SK-N-SH (cell line): ENCODE measurements at regions not wholly inside any gene's neighbourhood (a gene's known extent, or its start where the extent isn't known, plus 50 kb on each side); places are given as distances from the start of the nearest gene placed in this dataset.

Experiments used
- CTCF ChIA-PET: fragments of 300-600, 350-600 bp; formaldehyde crosslinking; extraction: SDS; loops from one replicate; lab custom pipeline; 2021; lab: Yijun Ruan, JAX
- POLR2A ChIA-PET: fragments of 350-600 bp; sonication (Branson Sonifier 250); formaldehyde crosslinking; extraction: SDS; loops from one replicate; lab custom pipeline; 2020; ENCODE audit warnings: antibody characterized with exemption, inconsistent platforms; lab: Yijun Ruan, JAX
- DNase-seq: peaks from one replicate; pipeline ENCODE4 v3.0.0; 2012
- H2AFZ ChIP-seq: fragments of 200-600 bp; sonication (generic); 2 replicates; pipeline ENCODE4 v1.8.1; 2016; ENCODE audit warnings: antibody characterized with exemption, mild to moderate bottlenecking, low read depth
- H3F3A ChIP-seq: fragments of 200-600 bp; sonication (generic); replicated peaks from 2 replicates; pipeline ENCODE3; 2016; ENCODE audit warnings: antibody characterized with exemption, mild to moderate bottlenecking; ENCODE audit not compliant: insufficient read depth
- H3K27ac ChIP-seq, 2 experiments: fragments of 200-500 bp in 1 of 2; fragments of 200-600 bp in 1 of 2; sonication (Bioruptor generic) in 1 of 2; sonication (generic), shearing (Covaris generic) in 1 of 2; 2 replicates each; pipeline versions ENCODE4 v1.5.1 to v1.6.1; 2014 to 2016; ENCODE audit warnings: low read depth in 2 of 2, inconsistent platforms in 1 of 2, low read length in 1 of 2, mild to moderate bottlenecking in 1 of 2, mixed read lengths in 1 of 2
- H3K27me3 ChIP-seq: fragments of 200-600 bp; sonication (generic), shearing (Covaris generic); 2 replicates; pipeline ENCODE4 v1.6.1; 2016; ENCODE audit warnings: mixed run types; ENCODE audit not compliant: insufficient read depth
- H3K36me3 ChIP-seq, 2 experiments: fragments of 200-500 bp in 1 of 2; fragments of 200-600 bp in 1 of 2; sonication (Bioruptor generic) in 1 of 2; sonication (generic) in 1 of 2; replicated peaks in 1 of 2; 2 replicates each; pipeline versions ENCODE3 to v1.5.1; 2014 to 2016; ENCODE audit warnings: low read length in 1 of 2, mild to moderate bottlenecking in 1 of 2; ENCODE audit not compliant: insufficient read depth in 2 of 2, control insufficient read depth in 1 of 2
- H3K4me1 ChIP-seq, 2 experiments: fragments of 200-500 bp in 1 of 2; fragments of 200-600 bp in 1 of 2; sonication (Bioruptor generic) in 1 of 2; sonication (generic), shearing (Covaris generic) in 1 of 2; 2 replicates each; pipeline versions ENCODE4 v1.5.1 to v1.6.1; 2014 to 2016; ENCODE audit warnings: low read depth in 1 of 2, low read length in 1 of 2, mixed run types in 1 of 2; ENCODE audit not compliant: insufficient read depth in 2 of 2, control insufficient read depth in 1 of 2
- H3K4me2 ChIP-seq: fragments of 200-600 bp; sonication (generic), shearing (Covaris generic); 2 replicates; pipeline ENCODE4 v1.6.1; 2017; ENCODE audit warnings: mixed run types
- H3K4me3 ChIP-seq, 2 experiments: fragments of 200-500 bp in 1 of 2; fragments of 200-600 bp in 1 of 2; sonication (Bioruptor generic) in 1 of 2; sonication (generic), shearing (Covaris generic) in 1 of 2; 2 replicates each; pipeline versions ENCODE4 v1.5.1 to v1.8.1; 2014 to 2016; ENCODE audit warnings: low read depth in 2 of 2, inconsistent platforms in 1 of 2, low read length in 1 of 2, mild to moderate bottlenecking in 1 of 2, mixed read lengths in 1 of 2, moderate library complexity in 1 of 2
- H3K79me2 ChIP-seq: fragments of 200-600 bp; sonication (generic); 2 replicates; pipeline ENCODE4 v1.8.1; 2017; ENCODE audit warnings: mild to moderate bottlenecking; ENCODE audit not compliant: insufficient read depth
- H3K9ac ChIP-seq: fragments of 200-600 bp; sonication (generic); 2 replicates; pipeline ENCODE4 v1.6.1; 2017; ENCODE audit warnings: mixed run types
- H3K9me2 ChIP-seq: fragments of 200-600 bp; sonication (generic); 2 replicates; pipeline ENCODE4 v1.6.1; 2017; ENCODE audit warnings: mixed run types
- H3K9me3 ChIP-seq: fragments of 200-600 bp; sonication (generic); 2 replicates; pipeline ENCODE4 v1.6.1; 2017; ENCODE audit warnings: mixed run types, mild to moderate bottlenecking, moderate library complexity
- H4K20me1 ChIP-seq: fragments of 200-600 bp; sonication (generic); 2 replicates; pipeline ENCODE4 v1.6.1; 2017; ENCODE audit warnings: mild to moderate bottlenecking, mixed run types; ENCODE audit not compliant: insufficient read depth
- ELF1 ChIP-seq: IDR thresholded peaks from 2 replicates; pipeline ENCODE4 v1.4.0; 2012
- EP300 ChIP-seq, 2 experiments: IDR thresholded peaks; 2 replicates each; pipeline versions ENCODE4 v1.4.0 to v1.6.1; 2012; ENCODE audit warnings: borderline replicate concordance in 1 of 2, low read depth in 1 of 2, low read length in 1 of 2
- FOSL2 ChIP-seq: IDR thresholded peaks from 2 replicates; pipeline ENCODE4 v1.4.0; 2012; ENCODE audit warnings: low read depth, mild to moderate bottlenecking, moderate library complexity, borderline replicate concordance
- FOXM1 ChIP-seq: IDR thresholded peaks from 2 replicates; pipeline ENCODE4 v1.4.0; 2012; ENCODE audit warnings: low read depth, mild to moderate bottlenecking
- JUND ChIP-seq: IDR thresholded peaks from 2 replicates; pipeline ENCODE4 v1.4.0; 2012
- MEF2A ChIP-seq: IDR thresholded peaks from 2 replicates; pipeline ENCODE4 v1.4.0; 2012; ENCODE audit warnings: low read depth, borderline replicate concordance
- MXI1 ChIP-seq: IDR thresholded peaks from 2 replicates; pipeline ENCODE4 v1.6.1; 2012; ENCODE audit warnings: mild to moderate bottlenecking, low read depth, low read length, improper control_type of control experiment
- RCOR1 ChIP-seq: fragments of 150-350 bp; IDR thresholded peaks from 2 replicates; pipeline ENCODE4 v1.6.1; 2017; ENCODE audit warnings: antibody characterized with exemption, low read length
- RXRA ChIP-seq: IDR thresholded peaks from 2 replicates; pipeline ENCODE4 v1.4.0; 2012; ENCODE audit warnings: low read depth, mild to moderate bottlenecking, borderline replicate concordance
- SIN3A ChIP-seq: IDR thresholded peaks from 2 replicates; pipeline ENCODE4 v1.6.1; 2012; ENCODE audit warnings: low read depth, mild to moderate bottlenecking, low read length, moderate library complexity, borderline replicate concordance
- TCF12 ChIP-seq: IDR thresholded peaks from 2 replicates; pipeline ENCODE4 v1.4.0; 2012
- TEAD4 ChIP-seq: IDR thresholded peaks from 2 replicates; pipeline ENCODE4 v1.4.0; 2012; ENCODE audit warnings: mild to moderate bottlenecking, borderline replicate concordance; ENCODE audit not compliant: insufficient read depth
- WGBS: methylation state at CpG from one replicate; pipeline ENCODE4 v1.1.6; 2017; ENCODE audit warnings: low lambda C conversion rate; 5-methylcytosine and 5-hydroxymethylcytosine counted together
- TF ChIP-seq, protein P1 (sequence below): IDR thresholded peaks from 2 replicates; pipeline ENCODE4; 2012
- TF ChIP-seq, protein P2 (sequence below): fragments of 150-350 bp; IDR thresholded peaks from 2 replicates; pipeline ENCODE4 v1.6.1; 2016; ENCODE audit warnings: mild to moderate bottlenecking, low read depth, low read length

DNA sequence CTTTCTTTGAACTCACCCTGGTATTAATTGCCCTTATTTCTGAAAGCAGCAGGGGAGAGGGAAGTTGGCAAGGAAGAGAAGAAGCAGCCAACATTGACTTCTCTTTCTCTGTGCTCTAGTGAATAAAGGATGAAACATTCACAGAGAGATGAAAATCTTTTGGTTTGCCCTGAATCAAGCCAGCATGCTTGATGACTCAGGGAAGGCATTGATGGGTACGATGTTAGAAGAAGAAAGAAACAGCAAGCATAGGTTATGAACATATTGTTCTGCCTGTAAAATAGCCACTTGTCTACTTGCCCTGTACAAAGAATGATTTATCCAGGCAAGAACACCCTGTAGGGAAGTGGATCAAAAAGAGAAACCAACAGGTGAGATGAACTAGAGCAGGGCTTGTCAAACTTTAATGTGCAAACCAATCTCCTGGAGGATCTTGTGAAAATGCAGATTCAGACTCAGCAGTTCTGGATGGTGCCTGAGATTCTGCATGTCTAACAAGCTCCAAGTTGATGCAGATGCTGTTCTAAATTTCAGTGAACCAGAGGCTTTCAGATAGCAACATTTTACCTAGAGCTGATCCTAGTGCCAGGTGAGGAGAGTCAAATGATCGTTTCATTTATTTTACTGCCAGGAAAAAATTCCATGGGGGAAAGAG is 586.6 kb upstream of the TLE4 start (continued):
- TF ChIP-seq, protein P1, sequence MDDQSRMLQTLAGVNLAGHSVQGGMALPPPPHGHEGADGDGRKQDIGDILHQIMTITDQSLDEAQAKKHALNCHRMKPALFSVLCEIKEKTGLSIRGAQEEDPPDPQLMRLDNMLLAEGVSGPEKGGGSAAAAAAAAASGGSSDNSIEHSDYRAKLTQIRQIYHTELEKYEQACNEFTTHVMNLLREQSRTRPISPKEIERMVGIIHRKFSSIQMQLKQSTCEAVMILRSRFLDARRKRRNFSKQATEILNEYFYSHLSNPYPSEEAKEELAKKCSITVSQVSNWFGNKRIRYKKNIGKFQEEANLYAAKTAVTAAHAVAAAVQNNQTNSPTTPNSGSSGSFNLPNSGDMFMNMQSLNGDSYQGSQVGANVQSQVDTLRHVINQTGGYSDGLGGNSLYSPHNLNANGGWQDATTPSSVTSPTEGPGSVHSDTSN = peak; percentile 36; the same call in 1 of the 2 replicates
- no peak for TF ChIP-seq SIN3A

DNA sequence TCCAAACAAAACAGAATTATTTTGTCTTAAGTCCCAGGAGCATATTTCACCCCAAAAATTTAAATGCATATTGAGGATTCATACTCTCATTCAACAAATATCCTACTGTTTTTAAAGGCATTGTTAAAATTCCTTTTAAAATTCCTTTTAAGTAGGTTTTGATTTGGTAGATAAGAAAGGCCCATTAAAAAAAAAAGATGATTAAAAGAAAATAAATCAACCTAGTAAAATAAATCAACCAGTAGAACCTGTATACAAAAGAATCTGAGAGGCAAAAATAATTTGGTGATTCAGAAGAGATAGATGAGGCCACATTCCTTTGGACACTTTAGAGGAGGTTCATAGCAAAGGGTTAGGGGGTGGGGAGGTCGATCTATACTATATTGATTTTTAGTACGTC is 585.3 kb upstream of the TLE4 start:
- Histone ChIP-seq H4K20me1 (no peaks in the 10 kb centered on the region), H3K4me2 (no peak overlapping the region), H3K9me2 (no peaks in the 10 kb centered on the region), H3K4me3 (no peak overlapping the region), H3K4me1 (peaks cover 0 to 27% of the 10 kb centered on the region in 2 experiments; a peak in 2 of 4 replicates), H3K27ac (peak overlapping the region in 1 of 2 experiments; percentile 65; a peak in 3 of 4 replicates), H3F3A (peaks cover 49% of the 10 kb centered on the region), H3K36me3 (no peaks in the 10 kb centered on the region), H2AFZ (no peak overlapping the region), H3K9me3 (no peaks in the 10 kb centered on the region), H3K79me2 (no peaks in the 10 kb centered on the region), H3K27me3 (no peaks in the 10 kb centered on the region), H3K9ac (no peak overlapping the region; the same call in 1 of the 2 replicates)
- DNase-seq = no peak
- TF ChIP-seq FOSL2 (0 out of 2 replicates have a peak, but pooled peaks have one; percentile 30), ELF1 (no peak), MXI1 (no peak), EP300 (IDR thresholded peaks at IDR 0.05; ENCODE audit: borderline replicate concordance in 1 of 2, low read depth in 1 of 2, low read length in 1 of 2) (peak in 1 of 2 experiments; percentile 73; a peak in 2 of 4 replicates), MEF2A (peak; percentile 23; the same call in 1 of the 2 replicates), FOXM1 (0 out of 2 replicates have a peak, but pooled peaks have one; percentile 41), RCOR1 (no peak), RXRA (no peak; the same call in 1 of the 2 replicates), TEAD4 (peak; percentile 68; the same call in 1 of the 2 replicates), JUND (peak; percentile 41), TCF12 (peak; percentile 39)
- TF ChIP-seq, protein P1 = peak; percentile 37; the same call in 1 of the 2 replicates
- TF ChIP-seq, protein P2, sequence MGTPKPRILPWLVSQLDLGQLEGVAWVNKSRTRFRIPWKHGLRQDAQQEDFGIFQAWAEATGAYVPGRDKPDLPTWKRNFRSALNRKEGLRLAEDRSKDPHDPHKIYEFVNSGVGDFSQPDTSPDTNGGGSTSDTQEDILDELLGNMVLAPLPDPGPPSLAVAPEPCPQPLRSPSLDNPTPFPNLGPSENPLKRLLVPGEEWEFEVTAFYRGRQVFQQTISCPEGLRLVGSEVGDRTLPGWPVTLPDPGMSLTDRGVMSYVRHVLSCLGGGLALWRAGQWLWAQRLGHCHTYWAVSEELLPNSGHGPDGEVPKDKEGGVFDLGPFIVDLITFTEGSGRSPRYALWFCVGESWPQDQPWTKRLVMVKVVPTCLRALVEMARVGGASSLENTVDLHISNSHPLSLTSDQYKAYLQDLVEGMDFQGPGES = no peak
- POLR2A ChIA-PET = no interaction called here
- CTCF ChIA-PET = interaction anchor here (1.4 kb wide), 1 partner anchor 47 kb away, joined by 3 read pairs; no protein-coding TSS in a partner anchor
- 89% methylated on average over 2 of the region's 2 CpGs for WGBS
